ENCODE measurements at regions not wholly inside any gene's neighbourhood (a gene's known extent, or its start where the extent isn't known, plus 50 kb on each side); places are given as distances from the start of the nearest gene placed in this dataset.

- no peak for DNase-seq (ENCODE audit: low read depth, low spot score)
- Histone ChIP-seq H3K27ac (ENCODE audit: low read depth, low read length) (no peak overlapping the region), H3K36me3 (ENCODE audit: control insufficient read depth in 1 of 2, insufficient read depth in 2 of 2, low read length in 2 of 2) (no peaks in the 10 kb centered on the region), H3K27me3 (ENCODE audit: insufficient read depth, low read length) (peaks cover 67% of the 10 kb centered on the region), H3K9ac (ENCODE audit: low read length) (no peak overlapping the region), H2AFZ (ENCODE audit: low read depth, low read length, poor library complexity, severe bottlenecking) (no peak overlapping the region), H3K79me2 (ENCODE audit: insufficient read depth, low read length) (no peaks in the 10 kb centered on the region), H4K20me1 (ENCODE audit: insufficient read depth) (no peaks in the 10 kb centered on the region), H3K4me3 (replicated peaks in 1 of 2; ENCODE audit: low read depth in 1 of 2, low read length in 2 of 2) (no peak overlapping the region), H3K9me3 (ENCODE audit: control insufficient read depth in 1 of 2, insufficient read depth in 1 of 2, low read depth in 1 of 2, low read length in 2 of 2) (no peaks in the 10 kb centered on the region), H3K9me2 (ENCODE audit: insufficient read depth) (no peaks in the 10 kb centered on the region), H3K4me2 (ENCODE audit: low read length) (no peak overlapping the region), H3K4me1 (ENCODE audit: control insufficient read depth in 1 of 2, insufficient read depth in 2 of 2, low read length in 2 of 2) (no peaks in the 10 kb centered on the region)
- POLR2A ChIA-PET, result no interaction called here
- no TSS peak for BruUV-seq (replicated peaks)
- intact Hi-C loops (cut with micrococcal nuclease), result no loop called here
- TF ChIP-seq EGR1 (IDR thresholded peaks at IDR 0.05; ENCODE audit: low read depth), result no peak
- TF ChIP-seq FOSL1 (IDR thresholded peaks at IDR 0.05; ENCODE audit: low read depth), result no peak
- TF ChIP-seq ATF3 (IDR thresholded peaks at IDR 0.05), result no peak
- no peak for TF ChIP-seq ZFX (IDR thresholded peaks at IDR 0.05)
- no peak for TF ChIP-seq JUND (IDR thresholded peaks at IDR 0.05)
- TF ChIP-seq ELF1 (IDR thresholded peaks at IDR 0.05; ENCODE audit: borderline replicate concordance, low read depth), result no peak
- TF ChIP-seq CBX3 (IDR thresholded peaks at IDR 0.05; ENCODE audit: low read depth), result no peak
- TF ChIP-seq POLR2AphosphoS5 (IDR thresholded peaks at IDR 0.05; ENCODE audit: low read depth, low read length), result no peak
- no peak for TF ChIP-seq CTCF (IDR thresholded peaks at IDR 0.05 in 2 of 3, conservative IDR thresholded peaks at IDR 0.05 in 1 of 3; ENCODE audit: borderline replicate concordance in 1 of 3, insufficient read depth in 1 of 3, low read depth in 2 of 3, low read length in 2 of 3)
- CTCF ChIA-PET, result interaction anchor here (1.2 to 1.4 kb wide), 4 partner anchors 9 to 364 kb away, joined by 4 to 6 read pairs (median 4); no protein-coding TSS in a partner anchor
- no peak for ATAC-seq
- RAD21 ChIA-PET (ENCODE audit: low non-redundant PET in 1 of 2, low total read pairs in 2 of 2, uncharacterized antibody in 2 of 2, unreplicated experiment in 2 of 2), result no interaction called here
Observed at GRCh38 chr13:31433746-31434145, 234.0 kb downstream of the B3GLCT start.

GRCh38 chr13:31434613-31435012, 234.8 kb downstream of the B3GLCT start:
- DNase-seq (ENCODE audit: low read depth, low spot score), result no peak
- H3K4me1 ChIP-seq (ENCODE audit: control insufficient read depth in 1 of 2, insufficient read depth in 2 of 2, low read length in 2 of 2), result no peaks in the 10 kb centered on the region
- no peaks in the 10 kb centered on the region for H3K9me3 ChIP-seq (ENCODE audit: control insufficient read depth in 1 of 2, insufficient read depth in 1 of 2, low read depth in 1 of 2, low read length in 2 of 2)
- ATAC-seq, result no peak
- H3K4me2 ChIP-seq (ENCODE audit: low read length), result no peak overlapping the region
- intact Hi-C loops (cut with micrococcal nuclease), result no loop called here
- H3K4me3 ChIP-seq (replicated peaks in 1 of 2; ENCODE audit: low read depth in 1 of 2, low read length in 2 of 2), result no peak overlapping the region
- no TSS peak for BruUV-seq (replicated peaks)
- ChIA-PET CTCF (interaction anchor here (1.4 kb wide), 2 partner anchors 306 to 363 kb away, joined by 4 to 5 read pairs; no protein-coding TSS in a partner anchor), POLR2A (no interaction called here), RAD21 (ENCODE audit: low non-redundant PET in 1 of 2, low total read pairs in 2 of 2, uncharacterized antibody in 2 of 2, unreplicated experiment in 2 of 2) (no interaction called here)
- H3K27ac ChIP-seq (ENCODE audit: low read depth, low read length), result no peak overlapping the region
- H3K36me3 ChIP-seq (ENCODE audit: control insufficient read depth in 1 of 2, insufficient read depth in 2 of 2, low read length in 2 of 2), result no peaks in the 10 kb centered on the region
- no peak overlapping the region for H2AFZ ChIP-seq (ENCODE audit: low read depth, low read length, poor library complexity, severe bottlenecking)
- H3K9me2 ChIP-seq (ENCODE audit: insufficient read depth), result no peaks in the 10 kb centered on the region
- no peaks in the 10 kb centered on the region for H4K20me1 ChIP-seq (ENCODE audit: insufficient read depth)
- H3K27me3 ChIP-seq (ENCODE audit: insufficient read depth, low read length), result peaks cover 69% of the 10 kb centered on the region
- H3K79me2 ChIP-seq (ENCODE audit: insufficient read depth, low read length), result no peaks in the 10 kb centered on the region
- H3K9ac ChIP-seq (ENCODE audit: low read length), result no peak overlapping the region
- no peak for TF ChIP-seq ZBTB33 (IDR thresholded peaks at IDR 0.05; ENCODE audit: extremely low read depth, insufficient replicate concordance, low read length)
- TF ChIP-seq ATF3 (IDR thresholded peaks at IDR 0.05), result no peak
- TF ChIP-seq, protein P1, sequence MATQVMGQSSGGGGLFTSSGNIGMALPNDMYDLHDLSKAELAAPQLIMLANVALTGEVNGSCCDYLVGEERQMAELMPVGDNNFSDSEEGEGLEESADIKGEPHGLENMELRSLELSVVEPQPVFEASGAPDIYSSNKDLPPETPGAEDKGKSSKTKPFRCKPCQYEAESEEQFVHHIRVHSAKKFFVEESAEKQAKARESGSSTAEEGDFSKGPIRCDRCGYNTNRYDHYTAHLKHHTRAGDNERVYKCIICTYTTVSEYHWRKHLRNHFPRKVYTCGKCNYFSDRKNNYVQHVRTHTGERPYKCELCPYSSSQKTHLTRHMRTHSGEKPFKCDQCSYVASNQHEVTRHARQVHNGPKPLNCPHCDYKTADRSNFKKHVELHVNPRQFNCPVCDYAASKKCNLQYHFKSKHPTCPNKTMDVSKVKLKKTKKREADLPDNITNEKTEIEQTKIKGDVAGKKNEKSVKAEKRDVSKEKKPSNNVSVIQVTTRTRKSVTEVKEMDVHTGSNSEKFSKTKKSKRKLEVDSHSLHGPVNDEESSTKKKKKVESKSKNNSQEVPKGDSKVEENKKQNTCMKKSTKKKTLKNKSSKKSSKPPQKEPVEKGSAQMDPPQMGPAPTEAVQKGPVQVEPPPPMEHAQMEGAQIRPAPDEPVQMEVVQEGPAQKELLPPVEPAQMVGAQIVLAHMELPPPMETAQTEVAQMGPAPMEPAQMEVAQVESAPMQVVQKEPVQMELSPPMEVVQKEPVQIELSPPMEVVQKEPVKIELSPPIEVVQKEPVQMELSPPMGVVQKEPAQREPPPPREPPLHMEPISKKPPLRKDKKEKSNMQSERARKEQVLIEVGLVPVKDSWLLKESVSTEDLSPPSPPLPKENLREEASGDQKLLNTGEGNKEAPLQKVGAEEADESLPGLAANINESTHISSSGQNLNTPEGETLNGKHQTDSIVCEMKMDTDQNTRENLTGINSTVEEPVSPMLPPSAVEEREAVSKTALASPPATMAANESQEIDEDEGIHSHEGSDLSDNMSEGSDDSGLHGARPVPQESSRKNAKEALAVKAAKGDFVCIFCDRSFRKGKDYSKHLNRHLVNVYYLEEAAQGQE (IDR thresholded peaks at IDR 0.05; ENCODE audit: low read depth), result no peak
- no peak for TF ChIP-seq ELF1 (IDR thresholded peaks at IDR 0.05; ENCODE audit: borderline replicate concordance, low read depth)
- no peak for TF ChIP-seq SIN3A (IDR thresholded peaks at IDR 0.05; ENCODE audit: low read depth)
- no peak for TF ChIP-seq ZNF274 (IDR thresholded peaks at IDR 0.05; ENCODE audit: low read depth, low read length)
- TF ChIP-seq ZFX (IDR thresholded peaks at IDR 0.05), result no peak
